Right renal cortex interstitium (tissue), 3 donors: ENCODE measurements at regions not wholly inside any gene's neighbourhood (a gene's known extent, or its start where the extent isn't known, plus 50 kb on each side); places are given as distances from the start of the nearest gene placed in this dataset.
"Not testable (repeated sequence)": the region's sequence is repeated elsewhere in the genome, so short reads cannot be mapped to it uniquely, and the experiment has no call there.

Source experiments
- DNase-seq, 3 donors: peaks; one replicate each; pipeline ENCODE4 v3.0.0-alpha.2; 2013; ENCODE audit warnings: low read depth in 3 of 3, low spot score in 2 of 3

DNA sequence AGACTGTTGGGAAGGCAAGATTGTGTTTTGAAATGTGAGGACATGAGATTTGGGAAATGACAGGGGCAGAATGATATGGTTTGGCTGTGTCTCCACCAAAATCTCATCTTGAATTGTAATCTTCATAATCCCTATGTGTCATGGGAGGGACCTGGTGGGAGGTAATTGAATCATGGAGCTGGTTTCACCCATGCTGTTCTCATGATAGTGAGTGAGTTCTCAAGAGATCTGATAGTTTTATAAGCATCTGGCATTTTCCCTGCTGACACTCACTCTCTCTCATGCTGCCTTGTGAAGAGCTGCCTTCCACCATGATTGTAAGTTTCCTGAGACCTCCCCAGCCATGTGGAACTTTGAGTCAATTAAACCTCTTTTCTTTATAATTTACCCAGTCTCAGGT lies 406.2 kb downstream of the KIF20B start:
- not testable (repeated sequence) for DNase-seq

DNA sequence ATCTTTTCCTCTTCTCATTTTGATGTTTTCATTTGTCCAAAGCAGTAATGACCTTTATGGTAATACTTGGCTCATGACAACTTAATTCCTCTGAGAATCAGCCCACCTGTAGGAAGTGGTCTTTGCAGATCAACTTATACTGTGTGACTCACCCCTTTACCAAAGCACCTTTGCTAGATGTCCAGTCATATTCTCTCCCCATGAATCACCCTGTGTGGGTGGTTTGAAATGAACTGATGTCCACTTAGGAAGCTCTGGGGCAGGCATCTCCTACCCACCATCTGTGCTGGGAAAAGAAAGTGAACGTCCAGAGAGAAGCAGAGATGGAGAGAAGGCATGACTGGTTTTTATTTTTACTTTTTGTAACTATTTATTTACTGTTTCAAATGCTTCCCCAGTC lies 410.3 kb downstream of the KIF20B start:
- no peak for DNase-seq

DNA sequence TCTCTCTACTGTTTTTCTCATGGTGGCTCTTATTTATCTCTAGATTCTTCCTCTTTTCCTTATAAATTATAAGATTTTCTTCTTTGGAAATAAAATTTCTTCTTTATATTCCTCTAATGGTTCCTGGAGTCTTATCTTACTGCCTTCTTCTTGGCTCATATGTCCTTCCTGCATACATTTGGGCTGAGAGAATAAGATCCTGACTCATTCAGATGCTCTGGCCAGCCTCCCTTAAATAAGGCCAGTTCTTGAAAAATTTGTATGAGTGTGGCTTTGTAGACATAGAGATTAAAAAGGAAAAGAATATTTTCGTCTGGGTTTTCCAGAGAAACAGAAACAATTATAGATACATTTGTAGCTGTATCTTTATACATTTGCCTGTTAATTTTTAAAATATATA lies 411.3 kb downstream of the KIF20B start:
- DNase-seq: no peak

DNA sequence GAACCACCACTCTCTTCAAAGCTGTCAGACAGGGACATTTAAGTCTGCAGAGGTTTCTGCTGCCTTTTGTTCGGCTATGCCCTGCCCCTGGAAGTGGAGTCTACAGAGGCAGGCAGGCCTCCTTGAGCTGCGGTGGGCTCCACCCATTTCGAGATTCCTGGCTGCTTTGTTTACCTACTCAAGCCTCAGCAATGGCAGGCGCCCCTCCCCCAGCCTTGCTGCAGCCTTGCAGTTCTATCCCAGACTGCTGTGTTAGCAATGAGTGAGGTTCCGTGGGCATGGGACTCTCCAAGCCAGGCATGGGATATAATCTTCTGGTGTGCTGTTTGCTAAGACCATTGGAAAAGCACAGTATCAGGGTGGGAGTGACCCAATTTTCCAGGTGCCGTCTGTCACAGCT lies 417.2 kb downstream of the KIF20B start:
- DNase-seq: not testable (repeated sequence)

DNA sequence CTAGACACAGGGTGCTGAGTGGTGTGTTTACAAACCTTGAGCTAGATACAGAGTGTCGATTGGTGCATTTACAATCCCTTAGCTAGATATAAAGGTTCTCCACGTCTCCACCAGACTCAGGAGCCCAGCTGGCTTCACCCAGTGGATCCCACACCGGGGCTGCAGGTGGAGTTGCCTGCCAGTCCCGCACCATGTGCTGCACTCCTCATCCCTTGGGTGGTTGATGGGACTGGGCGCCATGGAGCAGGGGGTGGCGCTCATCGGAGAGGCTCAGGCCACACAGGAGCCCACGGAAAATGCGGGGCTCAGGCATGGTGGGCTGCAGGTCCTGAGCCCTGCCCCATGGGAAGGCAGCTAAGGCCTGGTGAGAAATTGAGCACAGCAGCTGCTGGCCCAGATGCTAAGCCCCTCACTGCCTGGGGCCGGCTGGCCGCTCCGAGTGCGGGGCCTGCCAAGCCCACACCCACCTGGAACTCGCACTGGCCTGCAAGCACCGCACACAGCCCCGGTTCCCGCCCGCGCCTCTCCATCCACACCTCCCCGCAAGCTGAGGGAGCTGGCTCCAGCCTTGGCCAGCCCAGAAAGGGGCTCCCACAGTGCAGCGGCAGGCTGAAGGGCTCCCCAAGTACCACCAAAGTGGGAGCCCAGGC lies 418.4 kb downstream of the KIF20B start:
- DNase-seq: not testable (repeated sequence)

DNA sequence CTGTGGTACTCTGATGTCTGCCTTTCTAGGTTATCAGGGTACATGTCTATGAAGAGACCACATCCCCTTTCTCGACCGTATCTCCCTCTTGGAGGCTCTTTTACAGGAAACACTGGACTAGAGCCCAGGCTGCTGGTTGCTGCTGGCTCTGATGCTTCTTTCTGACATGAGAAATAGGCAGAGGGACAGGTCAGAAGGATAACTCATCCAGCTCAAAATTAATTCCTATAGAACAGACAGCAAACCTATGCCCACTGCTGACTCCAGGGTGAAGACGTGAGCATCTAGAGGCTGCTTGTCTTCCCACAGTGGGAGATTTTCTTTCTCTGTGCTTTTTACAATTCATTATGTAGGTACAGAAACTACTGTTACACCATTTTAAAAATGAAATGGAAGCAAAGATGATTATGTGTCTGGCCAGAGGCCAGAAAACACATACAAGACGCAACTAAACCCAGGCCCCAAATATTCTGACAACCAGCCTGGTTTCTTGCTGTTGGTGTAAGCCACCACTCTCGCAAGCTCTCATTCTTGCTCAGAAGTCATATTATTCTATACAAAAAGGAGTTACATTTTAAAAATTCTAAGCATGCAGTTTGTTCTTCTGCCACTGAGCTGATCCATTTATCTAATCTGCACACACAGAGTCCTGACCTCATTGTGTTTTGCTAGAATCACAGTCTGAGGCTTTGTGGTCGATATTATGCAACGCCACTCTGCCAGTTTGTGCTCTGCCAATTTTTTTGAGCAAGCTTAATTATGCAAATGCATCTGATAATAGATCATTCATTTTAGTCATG lies 424.3 kb downstream of the KIF20B start:
- DNase-seq: no peak

DNA sequence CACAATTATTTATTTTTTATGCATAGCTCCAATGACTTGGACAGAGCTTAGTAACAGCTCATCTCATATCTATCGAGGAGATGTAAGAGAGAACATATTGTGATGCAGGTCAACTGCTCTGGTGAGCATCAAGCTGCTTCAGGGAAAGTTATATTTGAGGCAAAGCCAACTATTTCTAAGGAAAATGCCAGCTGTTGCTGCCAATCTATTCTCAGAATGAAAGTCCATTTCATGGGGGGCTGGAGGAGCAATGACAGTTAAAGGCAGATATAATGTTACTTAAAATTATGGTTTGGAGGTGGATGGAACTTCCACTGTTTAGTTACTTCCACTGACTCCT lies 424.8 kb downstream of the KIF20B start:
- no peak for DNase-seq

DNA sequence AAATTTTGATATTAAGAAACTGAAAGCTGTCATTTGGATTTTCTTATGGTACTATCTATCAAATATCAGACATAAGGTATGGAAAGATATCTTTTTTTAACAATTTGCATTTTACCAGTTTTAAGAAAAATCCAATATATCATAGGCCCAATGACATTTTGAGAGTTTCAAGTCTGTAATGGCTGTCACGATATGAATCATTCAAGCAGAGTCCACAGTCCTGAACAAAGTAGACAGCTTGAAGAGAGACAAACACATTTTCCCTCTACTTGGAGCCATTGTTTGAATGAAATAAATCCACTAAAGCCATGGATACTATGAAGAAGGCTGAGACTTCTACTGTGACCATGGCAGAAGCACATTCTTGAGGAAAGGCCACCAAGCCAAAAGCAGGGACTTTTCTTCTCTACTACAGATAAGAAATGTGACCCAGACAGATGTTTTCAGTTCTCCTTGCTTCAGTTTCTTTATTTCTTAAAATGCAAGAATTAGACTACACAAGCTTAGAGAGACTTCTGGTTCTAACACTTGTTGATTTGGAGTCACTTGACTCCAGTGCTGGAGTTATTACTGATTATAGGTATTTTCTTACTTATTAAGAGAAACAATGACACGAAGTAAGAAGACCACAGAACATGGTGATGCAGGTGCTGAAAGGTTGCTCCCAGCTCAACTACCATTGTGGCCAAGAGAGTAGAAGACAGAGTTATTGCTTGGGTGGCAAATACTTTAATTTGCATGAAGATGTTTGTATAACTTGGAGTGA lies 429.1 kb downstream of the KIF20B start:
- DNase-seq: no peak

DNA sequence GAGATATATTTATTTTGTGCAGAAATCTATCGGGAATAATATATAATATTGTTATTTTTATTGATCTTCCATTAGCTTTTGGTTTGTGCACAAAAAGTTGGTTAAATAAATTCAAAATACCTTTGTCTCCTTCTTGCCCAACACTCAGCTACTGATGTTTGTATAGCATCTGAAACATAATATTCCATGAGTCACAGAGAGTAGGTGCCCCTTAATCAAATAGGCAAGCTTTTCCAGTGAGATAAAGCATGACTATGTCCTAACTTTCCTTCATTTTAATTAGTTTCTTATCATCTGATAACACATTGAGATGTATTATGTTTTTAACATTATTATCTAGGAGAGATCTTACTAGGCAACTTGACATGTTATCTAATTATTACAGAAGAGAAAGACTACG lies 432.2 kb downstream of the KIF20B start:
- DNase-seq: no peak

DNA sequence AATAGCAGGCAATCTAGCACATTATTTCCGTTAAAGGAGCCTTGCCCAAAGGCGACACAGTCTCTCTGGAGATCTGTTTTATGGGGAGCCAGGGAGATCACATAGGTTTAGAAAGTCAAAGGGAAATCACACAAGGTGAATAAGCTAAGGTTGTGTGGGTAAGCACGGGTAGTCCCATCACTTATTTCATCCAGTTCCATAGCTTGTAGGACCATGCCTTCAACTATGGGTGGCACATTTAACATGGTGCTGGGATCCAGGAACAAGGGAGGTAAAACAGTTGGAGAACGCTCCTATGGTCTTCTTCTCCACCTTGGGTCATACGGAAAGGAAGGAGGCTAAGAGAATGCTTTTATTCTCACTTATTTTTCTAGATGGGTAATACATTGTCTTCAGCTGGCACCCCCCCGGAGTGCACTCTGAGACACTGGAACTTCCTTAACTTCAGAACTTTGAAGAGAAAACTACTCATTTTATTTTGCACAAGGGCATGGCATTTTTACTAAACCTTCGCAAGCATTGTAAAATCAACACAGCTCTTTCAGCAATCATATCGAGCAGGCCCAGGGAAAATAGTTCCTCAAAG lies 435.4 kb downstream of the KIF20B start:
- no peak for DNase-seq

DNA sequence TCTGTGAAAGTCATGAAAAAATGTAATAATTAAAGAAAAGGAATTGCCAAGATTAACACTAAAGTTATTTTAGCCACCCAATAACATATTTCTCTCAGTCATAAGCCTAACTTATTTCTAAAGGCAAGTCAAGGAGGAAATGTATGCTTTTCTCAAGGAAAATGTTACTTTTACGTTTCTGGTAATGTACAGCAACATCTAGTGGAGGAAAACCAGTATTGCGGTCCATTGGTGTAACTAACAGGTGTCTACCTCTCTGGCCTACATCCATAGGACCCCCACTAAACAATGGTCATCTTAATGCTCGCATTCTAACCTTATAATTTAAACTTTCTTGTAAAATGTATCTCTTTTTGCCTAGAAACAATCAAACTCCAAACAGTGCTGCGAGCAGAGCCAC lies 437.5 kb downstream of the KIF20B start:
- DNase-seq: no peak

DNA sequence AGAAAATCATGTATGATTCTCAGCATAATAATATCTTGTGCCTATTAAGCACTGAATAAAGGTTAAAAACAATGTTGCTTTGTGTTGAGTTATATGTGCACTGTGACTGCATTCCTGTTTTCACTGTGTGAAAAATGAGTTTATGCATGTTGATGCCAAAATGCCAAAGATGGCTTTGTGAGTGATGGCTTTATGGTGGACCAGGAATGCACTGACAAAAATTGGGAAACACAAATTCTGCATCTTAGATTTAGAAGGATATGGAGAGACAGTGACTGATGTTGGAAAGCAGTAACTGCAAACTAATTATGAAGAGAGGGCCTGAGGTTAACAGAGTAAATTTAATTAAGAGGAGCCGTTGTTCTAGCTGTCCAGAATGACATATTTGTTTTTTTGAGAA lies 440.4 kb downstream of the KIF20B start:
- no peak for DNase-seq

DNA sequence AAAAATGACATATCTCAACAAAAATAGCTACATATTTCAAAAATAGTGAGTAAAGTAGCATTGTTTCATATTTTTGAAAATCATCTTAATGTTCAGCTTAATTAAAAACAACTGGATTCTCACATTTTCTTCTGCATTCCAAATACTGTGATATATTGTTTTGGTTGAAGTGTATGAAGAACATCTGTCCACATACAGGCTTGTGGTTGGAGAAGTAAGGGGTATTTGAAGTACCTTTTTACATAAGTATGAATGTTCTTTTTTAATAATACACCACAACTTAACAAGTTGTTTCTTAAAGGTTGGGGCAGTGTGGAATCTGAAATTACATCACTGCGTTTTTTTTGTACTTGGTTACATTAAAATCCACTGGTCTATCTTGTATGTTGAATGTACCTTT lies 442.5 kb downstream of the KIF20B start:
- DNase-seq: no peak

DNA sequence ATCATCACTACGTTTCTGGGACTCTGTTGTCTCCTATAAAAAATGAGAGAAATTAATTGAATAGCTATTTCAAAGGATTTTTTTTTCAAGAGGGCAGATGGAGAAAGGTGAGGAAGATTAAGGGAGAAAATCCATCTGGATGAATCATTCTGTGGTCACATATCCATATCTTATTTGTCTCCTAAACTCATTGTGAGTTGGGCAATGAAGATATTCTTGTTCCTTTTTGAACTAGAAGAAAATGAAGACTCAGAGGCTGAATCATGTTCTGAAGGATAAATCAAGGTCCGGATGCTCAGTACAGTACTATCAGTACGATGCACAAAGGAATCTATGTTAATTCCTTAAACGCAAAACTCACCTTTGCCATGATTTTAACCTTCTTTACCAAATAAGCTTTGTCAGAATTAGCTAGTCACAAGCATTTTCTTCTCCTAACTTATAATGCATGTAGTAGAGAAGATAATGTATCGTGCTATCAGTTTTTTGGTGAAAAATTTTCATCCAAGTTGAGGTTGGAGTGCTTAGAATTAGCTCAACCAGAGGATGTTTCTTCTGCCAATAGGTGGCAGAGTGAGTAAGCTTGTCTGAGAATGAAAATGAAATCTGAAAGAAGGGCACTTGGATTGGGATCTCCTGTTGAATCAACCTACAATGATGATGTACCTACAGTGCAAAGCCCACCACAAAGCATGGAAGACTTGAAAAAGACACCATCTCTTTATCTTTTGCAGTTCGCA lies 446.9 kb downstream of the KIF20B start:
- DNase-seq: no peak

DNA sequence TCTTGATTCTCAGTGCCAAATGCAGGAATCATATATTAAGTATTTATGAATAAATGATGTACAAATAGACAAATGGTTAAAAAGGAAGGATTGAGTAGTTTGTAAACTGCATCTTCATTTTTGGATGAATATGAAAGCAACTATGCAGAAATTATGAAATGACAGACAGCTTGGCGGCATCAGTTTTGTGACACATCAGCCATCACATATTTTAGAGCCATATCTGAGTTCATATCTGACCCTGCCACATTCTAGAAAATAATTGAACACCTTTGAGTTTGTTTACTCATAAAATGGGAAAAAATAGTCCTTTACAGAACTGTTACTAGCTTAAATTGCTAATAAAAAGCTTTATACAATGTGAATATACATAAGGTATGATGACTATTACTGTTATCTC lies 448.2 kb downstream of the KIF20B start:
- no peak for DNase-seq

DNA sequence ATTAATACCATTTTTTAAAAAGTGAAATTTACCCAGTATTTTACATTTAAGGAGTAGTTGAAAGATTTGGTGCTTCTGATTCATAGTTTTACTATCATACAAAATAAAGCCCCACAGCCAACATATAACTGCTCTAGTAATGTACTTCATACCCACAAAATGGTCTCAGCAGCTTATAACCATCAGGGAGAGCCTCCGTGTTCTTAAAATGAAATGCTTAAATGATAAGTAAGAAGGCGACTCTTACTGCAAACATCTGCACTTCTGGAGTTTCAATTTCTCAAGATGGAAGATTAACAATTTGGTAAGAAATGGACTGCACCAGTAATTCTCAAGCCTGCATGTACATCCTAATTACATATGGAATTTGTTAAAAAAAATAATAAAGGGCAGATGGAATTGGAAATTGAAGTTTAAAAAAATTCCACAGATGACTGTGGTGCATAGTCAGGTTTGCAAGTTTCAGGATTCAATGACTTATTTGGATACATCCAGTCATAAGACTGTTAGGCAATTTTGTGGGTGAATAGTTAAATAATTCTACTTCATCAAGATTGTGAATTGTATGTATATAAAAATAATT lies 461.0 kb downstream of the KIF20B start:
- no peak for DNase-seq

DNA sequence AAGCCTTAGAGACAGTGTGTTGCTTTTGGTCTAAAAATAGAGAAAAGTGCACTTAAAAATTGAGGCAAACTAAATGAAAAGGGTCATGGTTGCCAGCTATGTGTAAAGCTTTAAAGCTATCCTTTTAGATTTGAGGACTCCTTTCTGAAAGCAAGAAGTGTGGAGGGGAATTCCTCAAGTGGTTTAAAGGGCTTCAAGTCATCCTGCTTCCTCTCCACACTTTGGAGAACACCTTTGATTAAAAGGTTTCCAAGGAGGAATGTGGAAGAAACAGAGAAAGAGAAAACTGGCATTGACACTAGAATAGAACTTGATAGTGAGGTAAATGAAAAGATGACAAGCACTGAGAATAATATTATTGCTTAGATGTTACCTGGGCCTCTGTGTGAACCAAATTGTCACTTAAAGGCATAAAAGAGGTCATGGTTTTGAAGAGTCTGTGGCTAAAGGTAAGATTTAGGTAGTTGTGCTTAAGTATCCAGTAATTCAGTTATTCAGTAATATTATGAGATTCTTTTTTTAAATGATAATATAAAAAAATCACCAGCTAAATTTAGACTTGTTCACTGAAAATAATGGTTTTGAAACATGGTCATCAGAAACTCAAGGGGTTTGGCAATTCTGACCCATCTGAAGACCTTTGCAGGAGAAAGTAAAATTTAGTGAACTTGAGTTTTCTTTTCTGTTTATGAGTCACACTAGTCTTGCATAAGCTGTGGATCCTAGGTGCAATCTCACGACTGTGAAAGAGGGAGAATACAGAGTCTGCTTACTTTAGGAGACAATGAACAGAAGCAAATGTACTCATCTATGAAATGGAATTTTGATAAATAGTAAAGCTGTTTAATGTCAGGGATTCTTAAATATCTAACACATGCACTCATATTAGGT lies 466.0 kb downstream of the KIF20B start:
- DNase-seq: no peak

DNA sequence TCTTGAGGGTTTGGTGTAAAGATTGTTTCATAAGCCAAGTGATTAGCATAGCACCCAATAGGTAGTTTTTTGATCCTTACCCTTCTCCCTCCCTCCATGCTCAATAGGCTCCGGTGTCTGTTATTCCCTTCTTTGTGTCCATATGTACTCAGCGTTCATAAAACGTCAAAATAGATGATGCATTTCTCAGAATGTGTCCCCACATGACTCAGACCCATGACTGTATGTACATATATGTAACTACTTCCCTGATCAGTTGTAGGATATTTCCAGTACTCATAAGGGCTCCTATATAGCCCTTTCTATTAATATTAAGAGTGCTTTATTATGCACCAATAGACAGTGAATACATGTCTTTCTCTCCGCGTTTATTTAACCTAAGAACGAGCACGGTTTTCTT lies 466.9 kb downstream of the KIF20B start:
- no peak for DNase-seq

DNA sequence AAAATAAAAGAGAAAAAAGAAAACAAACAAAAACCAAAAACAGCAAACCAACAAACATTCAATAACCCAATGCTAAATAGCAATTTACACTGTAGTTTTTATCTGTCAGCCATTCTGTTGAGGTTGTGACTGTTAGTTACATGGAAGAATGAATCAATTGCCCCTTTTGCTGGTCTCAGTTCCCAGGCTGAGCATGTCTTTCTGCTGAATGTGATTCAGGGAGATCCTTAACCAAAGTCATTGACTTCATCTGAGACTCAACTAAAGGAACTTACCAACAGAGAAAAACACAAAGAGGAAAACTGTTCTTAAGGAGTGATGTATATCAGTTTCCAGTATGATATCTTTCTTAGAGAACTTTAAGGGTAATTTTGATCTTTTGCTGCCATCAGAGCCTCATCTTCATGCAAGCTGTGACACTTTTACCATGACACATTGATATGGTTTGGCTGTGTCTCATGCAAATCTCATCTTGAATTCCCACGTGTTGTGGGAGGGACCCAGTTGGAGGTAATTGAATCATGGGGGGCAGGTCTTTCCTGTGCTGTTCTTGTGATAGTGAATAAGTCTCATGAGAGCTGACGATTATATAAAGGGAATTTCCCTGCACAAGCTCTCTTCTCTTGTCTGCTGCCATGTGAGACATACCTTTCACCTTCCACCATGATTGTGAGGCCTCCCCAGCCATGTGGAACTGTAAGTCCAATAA lies 469.8 kb downstream of the KIF20B start:
- no peak for DNase-seq
